ENCODE measurements at regions not wholly inside any gene's neighbourhood (a gene's known extent, or its start where the extent isn't known, plus 50 kb on each side); places are given as distances from the start of the nearest gene placed in this dataset.

GRCh38 chr16:11456741-11457140, 111.5 kb downstream of the RMI2 start:
- TF ChIP-seq, protein P1, sequence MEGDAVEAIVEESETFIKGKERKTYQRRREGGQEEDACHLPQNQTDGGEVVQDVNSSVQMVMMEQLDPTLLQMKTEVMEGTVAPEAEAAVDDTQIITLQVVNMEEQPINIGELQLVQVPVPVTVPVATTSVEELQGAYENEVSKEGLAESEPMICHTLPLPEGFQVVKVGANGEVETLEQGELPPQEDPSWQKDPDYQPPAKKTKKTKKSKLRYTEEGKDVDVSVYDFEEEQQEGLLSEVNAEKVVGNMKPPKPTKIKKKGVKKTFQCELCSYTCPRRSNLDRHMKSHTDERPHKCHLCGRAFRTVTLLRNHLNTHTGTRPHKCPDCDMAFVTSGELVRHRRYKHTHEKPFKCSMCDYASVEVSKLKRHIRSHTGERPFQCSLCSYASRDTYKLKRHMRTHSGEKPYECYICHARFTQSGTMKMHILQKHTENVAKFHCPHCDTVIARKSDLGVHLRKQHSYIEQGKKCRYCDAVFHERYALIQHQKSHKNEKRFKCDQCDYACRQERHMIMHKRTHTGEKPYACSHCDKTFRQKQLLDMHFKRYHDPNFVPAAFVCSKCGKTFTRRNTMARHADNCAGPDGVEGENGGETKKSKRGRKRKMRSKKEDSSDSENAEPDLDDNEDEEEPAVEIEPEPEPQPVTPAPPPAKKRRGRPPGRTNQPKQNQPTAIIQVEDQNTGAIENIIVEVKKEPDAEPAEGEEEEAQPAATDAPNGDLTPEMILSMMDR (conservative IDR thresholded peaks at IDR 0.05; ENCODE audit: low read depth, low read length), result no peak
- H3K4me1 ChIP-seq (ENCODE audit: low read depth, poor library complexity, severe bottlenecking), result peaks cover 28% of the 10 kb centered on the region
- H3K79me2 ChIP-seq (ENCODE audit: insufficient read depth, low read depth), result no peaks in the 10 kb centered on the region
- no peak overlapping the region for H3K27ac ChIP-seq
- no peak overlapping the region for H3K9ac ChIP-seq
- no peaks in the 10 kb centered on the region for H3K36me3 ChIP-seq (ENCODE audit: insufficient read depth)
- H3K4me3 ChIP-seq (IDR thresholded peaks at IDR 0.05; ENCODE audit: insufficient read depth, low read depth, low read length), result no peak overlapping the region
- H3K4me2 ChIP-seq, result no peak overlapping the region
- no peak overlapping the region for H2AFZ ChIP-seq (ENCODE audit: low read depth)
- no peaks in the 10 kb centered on the region for H4K20me1 ChIP-seq (ENCODE audit: insufficient read depth)
- no peaks in the 10 kb centered on the region for H3K27me3 ChIP-seq (ENCODE audit: insufficient read depth, low read depth)

DNA sequence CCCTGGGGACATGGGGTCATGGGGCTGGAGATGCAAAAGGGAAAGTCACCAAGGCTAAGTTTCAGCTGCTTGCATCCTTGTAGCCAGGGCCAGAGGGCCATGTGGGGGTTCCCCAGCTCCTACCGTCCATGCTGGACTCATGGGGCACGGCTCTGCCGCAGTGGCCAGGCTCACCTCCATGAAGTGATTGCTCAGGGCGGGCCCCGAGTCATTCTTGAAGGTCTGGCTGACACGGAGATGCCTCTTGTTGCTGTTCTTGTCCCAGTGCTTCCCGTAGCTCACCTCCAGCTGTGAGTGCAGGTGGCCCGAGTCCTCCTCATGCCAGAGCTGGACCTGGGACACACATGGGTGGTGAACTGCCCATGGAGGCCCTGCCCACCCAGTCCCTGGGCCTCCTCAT, 114.5 kb downstream of the RMI2 start:
- TF ChIP-seq, protein P1 (conservative IDR thresholded peaks at IDR 0.05; ENCODE audit: low read depth, low read length), result no peak
- peak overlapping the region; percentile 17; the same call in 1 of the 2 replicates for H3K4me2 ChIP-seq
- peaks cover 28% of the 10 kb centered on the region for H3K4me1 ChIP-seq (ENCODE audit: low read depth, poor library complexity, severe bottlenecking)
- no peak overlapping the region for H3K4me3 ChIP-seq (IDR thresholded peaks at IDR 0.05; ENCODE audit: insufficient read depth, low read depth, low read length)
- H3K36me3 ChIP-seq (ENCODE audit: insufficient read depth), result no peaks in the 10 kb centered on the region
- H2AFZ ChIP-seq (ENCODE audit: low read depth), result no peak overlapping the region
- H3K27ac ChIP-seq, result no peak overlapping the region
- H3K79me2 ChIP-seq (ENCODE audit: insufficient read depth, low read depth), result no peaks in the 10 kb centered on the region
- no peak overlapping the region for H3K9ac ChIP-seq
- no peaks in the 10 kb centered on the region for H4K20me1 ChIP-seq (ENCODE audit: insufficient read depth)
- no peaks in the 10 kb centered on the region for H3K27me3 ChIP-seq (ENCODE audit: insufficient read depth, low read depth)

DNA sequence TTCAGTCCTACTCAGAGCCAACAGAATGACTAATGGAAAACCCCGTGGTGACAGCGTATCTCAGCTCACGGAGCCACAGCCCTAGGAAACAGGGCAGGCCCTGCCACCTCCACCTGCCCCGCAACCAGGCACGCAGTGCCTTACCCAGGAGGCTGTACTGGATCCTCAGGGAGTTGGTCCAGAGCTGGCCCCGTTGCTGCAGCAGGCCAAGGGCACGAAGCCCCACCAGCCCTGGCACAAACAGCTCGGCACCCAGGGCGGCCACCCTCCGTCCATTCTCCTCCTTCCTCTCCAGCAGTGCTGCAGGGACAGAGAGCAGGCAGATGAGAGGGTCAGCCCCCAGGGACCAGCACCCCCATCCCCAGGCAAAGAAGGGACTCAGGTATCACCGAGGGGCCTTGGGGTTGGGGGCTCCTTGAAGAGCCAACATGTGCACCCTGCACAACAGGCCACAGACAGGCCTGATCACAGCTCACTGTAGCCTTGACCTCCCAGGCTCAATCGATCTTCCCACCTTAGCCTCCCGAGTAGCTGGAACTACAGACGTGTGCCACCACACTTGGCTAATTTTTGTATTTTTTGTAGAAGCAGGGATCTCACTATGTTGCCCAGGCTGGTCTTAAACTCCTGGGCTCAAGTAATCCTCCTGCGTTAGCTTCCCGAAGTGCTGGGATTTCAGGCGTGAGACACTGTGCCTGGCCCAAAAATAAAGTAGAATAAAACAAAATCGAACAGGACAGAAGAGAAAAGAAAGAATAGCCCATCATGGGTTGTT, 115.7 kb downstream of the RMI2 start:
- TF ChIP-seq, protein P1 (conservative IDR thresholded peaks at IDR 0.05; ENCODE audit: low read depth, low read length), result no peak
- Histone ChIP-seq H4K20me1 (ENCODE audit: insufficient read depth) (no peaks in the 10 kb centered on the region), H3K27me3 (ENCODE audit: insufficient read depth, low read depth) (no peaks in the 10 kb centered on the region), H3K4me3 (IDR thresholded peaks at IDR 0.05; ENCODE audit: insufficient read depth, low read depth, low read length) (no peak overlapping the region), H3K79me2 (ENCODE audit: insufficient read depth, low read depth) (no peaks in the 10 kb centered on the region), H3K9ac (no peak overlapping the region), H3K4me1 (ENCODE audit: low read depth, poor library complexity, severe bottlenecking) (peaks cover 28% of the 10 kb centered on the region), H2AFZ (ENCODE audit: low read depth) (no peak overlapping the region), H3K4me2 (no peak overlapping the region), H3K36me3 (ENCODE audit: insufficient read depth) (no peaks in the 10 kb centered on the region), H3K27ac (no peak overlapping the region)

DNA sequence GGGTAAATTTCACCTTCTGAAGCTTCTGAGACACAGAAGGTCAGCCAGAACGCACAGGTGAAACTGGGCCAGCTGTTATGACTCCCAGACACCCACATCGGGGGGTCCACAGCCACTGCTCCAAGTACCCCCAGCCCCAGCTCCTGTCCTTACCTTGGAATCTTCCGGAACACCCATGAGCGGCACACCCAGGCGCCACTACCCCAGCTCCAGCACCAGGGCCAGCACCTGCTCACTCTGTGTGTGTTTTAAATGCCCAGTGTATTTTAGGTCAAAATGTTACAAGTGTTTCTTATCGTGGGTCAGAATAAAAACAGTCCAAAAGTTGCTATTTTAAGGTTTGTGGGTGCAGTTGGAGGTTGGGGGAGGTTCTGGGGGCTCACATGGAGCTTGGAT, 116.3 kb downstream of the RMI2 start:
- no peaks in the 10 kb centered on the region for H4K20me1 ChIP-seq (ENCODE audit: insufficient read depth)
- no peaks in the 10 kb centered on the region for H3K36me3 ChIP-seq (ENCODE audit: insufficient read depth)
- H3K4me3 ChIP-seq (IDR thresholded peaks at IDR 0.05; ENCODE audit: insufficient read depth, low read depth, low read length), result no peak overlapping the region
- H3K79me2 ChIP-seq (ENCODE audit: insufficient read depth, low read depth), result no peaks in the 10 kb centered on the region
- no peak overlapping the region for H3K4me2 ChIP-seq
- H2AFZ ChIP-seq (ENCODE audit: low read depth), result no peak overlapping the region
- H3K4me1 ChIP-seq (ENCODE audit: low read depth, poor library complexity, severe bottlenecking), result peaks cover 28% of the 10 kb centered on the region
- H3K9ac ChIP-seq, result no peak overlapping the region
- no peak overlapping the region for H3K27ac ChIP-seq
- TF ChIP-seq, protein P1 (conservative IDR thresholded peaks at IDR 0.05; ENCODE audit: low read depth, low read length), result no peak
- H3K27me3 ChIP-seq (ENCODE audit: insufficient read depth, low read depth), result no peaks in the 10 kb centered on the region
